ENCODE measurements at regions not wholly inside any gene's neighbourhood (a gene's known extent, or its start where the extent isn't known, plus 50 kb on each side); places are given as distances from the start of the nearest gene placed in this dataset.

DNA sequence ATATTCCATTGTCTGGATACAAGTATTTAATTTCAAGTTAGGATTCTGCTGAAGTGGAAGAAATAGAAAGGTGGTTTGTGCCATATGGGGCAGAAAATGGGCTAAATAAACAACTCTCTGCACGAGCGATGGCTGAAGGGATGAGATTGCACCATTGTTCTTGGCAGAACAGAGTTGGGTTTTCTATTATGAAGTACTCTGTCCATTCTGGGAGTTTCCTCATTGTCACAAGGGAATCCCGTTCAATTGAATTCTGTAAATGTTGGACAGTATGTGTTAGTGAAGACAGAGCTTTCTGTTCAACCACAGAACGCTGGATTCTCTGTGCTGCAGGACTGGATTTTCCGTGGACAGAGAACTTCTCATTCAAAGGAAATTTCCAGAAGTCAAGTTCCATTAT lies 345.5 kb upstream of the PRICKLE1 start:
- no peak for TF ChIP-seq EZH2 (IDR thresholded peaks at IDR 0.05; ENCODE audit: insufficient read depth, low read length)
- TF ChIP-seq, protein P1, sequence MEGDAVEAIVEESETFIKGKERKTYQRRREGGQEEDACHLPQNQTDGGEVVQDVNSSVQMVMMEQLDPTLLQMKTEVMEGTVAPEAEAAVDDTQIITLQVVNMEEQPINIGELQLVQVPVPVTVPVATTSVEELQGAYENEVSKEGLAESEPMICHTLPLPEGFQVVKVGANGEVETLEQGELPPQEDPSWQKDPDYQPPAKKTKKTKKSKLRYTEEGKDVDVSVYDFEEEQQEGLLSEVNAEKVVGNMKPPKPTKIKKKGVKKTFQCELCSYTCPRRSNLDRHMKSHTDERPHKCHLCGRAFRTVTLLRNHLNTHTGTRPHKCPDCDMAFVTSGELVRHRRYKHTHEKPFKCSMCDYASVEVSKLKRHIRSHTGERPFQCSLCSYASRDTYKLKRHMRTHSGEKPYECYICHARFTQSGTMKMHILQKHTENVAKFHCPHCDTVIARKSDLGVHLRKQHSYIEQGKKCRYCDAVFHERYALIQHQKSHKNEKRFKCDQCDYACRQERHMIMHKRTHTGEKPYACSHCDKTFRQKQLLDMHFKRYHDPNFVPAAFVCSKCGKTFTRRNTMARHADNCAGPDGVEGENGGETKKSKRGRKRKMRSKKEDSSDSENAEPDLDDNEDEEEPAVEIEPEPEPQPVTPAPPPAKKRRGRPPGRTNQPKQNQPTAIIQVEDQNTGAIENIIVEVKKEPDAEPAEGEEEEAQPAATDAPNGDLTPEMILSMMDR (IDR thresholded peaks at IDR 0.05; ENCODE audit: insufficient read depth, low read depth, low read length), result no peak
